GM19238 (cell line): ENCODE measurements at regions not wholly inside any gene's neighbourhood (a gene's known extent, or its start where the extent isn't known, plus 50 kb on each side); places are given as distances from the start of the nearest gene placed in this dataset.

Source experiments
- DNase-seq: peaks from one replicate; pipeline ENCODE4 v3.0.0; 2011; ENCODE audit warnings: low spot score; ENCODE audit not compliant: insufficient read length

GRCh38 chr2:235391921-235392615 lies 101.8 kb upstream of the AGAP1 start:
- DNase-seq = no peak

GRCh38 chr2:235394278-235394828 lies 99.5 kb upstream of the AGAP1 start:
- no peak for DNase-seq

- no peak for DNase-seq
These were observed 97.6 kb upstream of the AGAP1 start for GRCh38 chr2:235396071-235396846.

- DNase-seq = no peak
These were observed 95.5 kb upstream of the AGAP1 start for GRCh38 chr2:235398321-235398720.

- DNase-seq = no peak
These were observed 93.9 kb upstream of the AGAP1 start for GRCh38 chr2:235399895-235400294.

GRCh38 chr2:235402422-235402821 lies 91.4 kb upstream of the AGAP1 start:
- no peak for DNase-seq

GRCh38 chr2:235405612-235406361 lies 88.1 kb upstream of the AGAP1 start:
- DNase-seq = no peak

GRCh38 chr2:235406430-235406829 lies 87.4 kb upstream of the AGAP1 start:
- no peak for DNase-seq

- no peak for DNase-seq
These were observed 81.8 kb upstream of the AGAP1 start for GRCh38 chr2:235411905-235412485.

- no peak for DNase-seq
These were observed 80.8 kb upstream of the AGAP1 start for GRCh38 chr2:235413064-235413463.

- DNase-seq = no peak
These were observed 79.4 kb upstream of the AGAP1 start for GRCh38 chr2:235414422-235414821.

GRCh38 chr2:235416858-235417499 lies 76.9 kb upstream of the AGAP1 start:
- no peak for DNase-seq

GRCh38 chr2:235418918-235419317 lies 74.9 kb upstream of the AGAP1 start:
- DNase-seq = no peak

GRCh38 chr2:235419996-235420395 lies 73.8 kb upstream of the AGAP1 start:
- DNase-seq = no peak

- DNase-seq = no peak
These were observed 72.2 kb upstream of the AGAP1 start for GRCh38 chr2:235421618-235422017.

GRCh38 chr2:235430366-235431083 lies 63.3 kb upstream of the AGAP1 start:
- no peak for DNase-seq

- DNase-seq = no peak
These were observed 60.9 kb upstream of the AGAP1 start for GRCh38 chr2:235432741-235433520.

- no peak for DNase-seq
These were observed 60.0 kb upstream of the AGAP1 start for GRCh38 chr2:235433860-235434259.

GRCh38 chr2:235439959-235440662 lies 53.7 kb upstream of the AGAP1 start:
- DNase-seq = no peak
